GM21381 (cell line): ENCODE measurements at regions not wholly inside any gene's neighbourhood (a gene's known extent, or its start where the extent isn't known, plus 50 kb on each side); places are given as distances from the start of the nearest gene placed in this dataset.

Experiments used
- ATAC-seq: cut with Tn5 transposase; IDR thresholded peaks from one replicate; pipeline ENCODE4 v1.9.1; 2021; ENCODE audit warnings: mild to moderate bottlenecking, moderate library complexity; ENCODE audit not compliant: unreplicated experiment

DNA sequence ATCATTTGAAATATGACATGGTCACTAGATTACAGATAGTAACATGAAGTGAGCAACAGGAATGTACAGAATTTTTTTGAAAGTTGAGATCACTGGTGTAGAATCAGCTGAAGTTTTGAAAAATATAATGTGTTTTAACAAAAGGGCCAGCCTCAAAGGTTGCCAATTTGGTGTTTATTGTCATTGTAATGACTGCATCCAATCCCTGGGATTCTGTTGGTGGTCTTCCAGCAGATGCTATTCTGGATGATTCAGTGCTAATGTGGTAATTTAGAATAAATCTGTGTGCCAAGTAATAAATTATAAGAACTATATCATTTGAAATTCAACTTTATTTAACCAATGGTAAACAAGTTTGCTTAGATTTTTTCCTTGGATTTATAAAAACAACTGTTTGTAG is 436.4 kb upstream of the PKN2 start:
- ATAC-seq, result no peak

DNA sequence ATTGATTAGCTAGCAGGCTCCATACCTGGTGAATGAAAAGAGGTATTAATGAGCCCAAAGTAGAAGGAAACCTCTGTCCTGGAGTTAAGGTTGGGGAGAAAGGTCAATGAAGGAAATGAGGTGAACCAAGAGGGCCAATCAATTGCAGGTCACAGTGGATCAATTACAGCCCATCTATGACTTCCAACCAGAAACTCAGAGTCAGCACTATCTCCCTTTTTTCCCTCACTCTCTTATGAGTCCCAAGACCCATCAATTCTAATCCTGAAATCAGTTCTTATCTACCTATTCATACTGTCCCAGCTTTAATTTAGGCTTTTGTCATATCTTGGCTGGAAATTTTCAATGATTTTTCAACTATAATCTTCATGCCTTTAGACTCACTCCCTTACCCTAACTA is 433.2 kb upstream of the PKN2 start:
- no peak for ATAC-seq

DNA sequence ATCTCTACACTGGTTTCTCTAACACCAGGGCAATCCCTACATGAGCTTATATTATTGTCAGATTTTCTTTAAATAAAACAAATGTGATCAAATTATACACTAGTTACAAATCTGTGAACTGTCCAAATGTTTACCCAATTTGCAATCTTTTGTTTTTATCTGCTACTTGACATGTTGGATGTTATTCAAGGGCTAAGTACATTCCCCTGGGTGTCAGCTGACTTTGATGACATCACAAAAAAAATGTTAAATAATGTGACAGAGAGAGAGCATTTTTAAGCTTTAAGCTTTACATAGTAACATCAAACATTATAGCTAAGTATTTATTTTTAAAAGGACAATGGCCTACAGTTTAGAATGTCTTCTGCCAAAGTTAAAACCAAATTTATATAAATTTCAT is 431.3 kb upstream of the PKN2 start:
- ATAC-seq, result no peak

DNA sequence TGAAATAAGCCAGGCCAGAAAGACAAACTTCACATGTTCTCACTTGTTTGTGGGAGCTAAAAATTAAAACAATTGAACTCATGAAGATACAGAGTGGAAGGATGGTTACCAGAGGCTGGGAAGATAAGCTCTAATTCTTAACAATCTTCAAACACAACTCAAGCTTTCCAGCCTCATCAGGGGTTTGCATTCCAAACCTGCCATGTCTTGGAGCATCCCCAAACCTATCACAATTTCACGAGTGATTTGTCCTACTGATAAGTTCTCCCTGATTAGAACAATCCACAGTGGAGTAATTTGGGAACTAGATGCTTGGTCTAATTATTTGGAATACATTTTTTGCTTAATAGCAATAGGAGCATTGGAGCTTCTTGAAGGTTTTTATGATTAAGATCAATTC is 418.5 kb upstream of the PKN2 start:
- ATAC-seq, result no peak

DNA sequence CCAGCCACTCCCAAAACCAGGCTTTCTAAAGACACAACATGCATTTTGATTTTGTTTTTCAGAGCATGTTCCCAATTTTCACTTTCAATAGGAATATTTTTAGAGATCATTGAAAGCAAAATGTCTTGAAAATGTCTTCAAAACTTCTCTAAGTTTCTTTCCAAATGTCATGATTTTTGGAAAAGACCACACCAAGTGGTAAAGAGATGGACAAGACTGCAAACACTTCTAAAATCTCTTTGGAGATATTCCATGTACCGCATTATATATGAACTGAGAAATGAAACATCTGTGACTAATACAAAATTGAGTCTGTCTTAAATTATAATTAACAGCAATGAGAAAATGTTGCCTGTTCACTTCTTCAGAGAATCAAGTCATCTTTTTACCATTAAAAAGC is 418.0 kb upstream of the PKN2 start:
- no peak for ATAC-seq

DNA sequence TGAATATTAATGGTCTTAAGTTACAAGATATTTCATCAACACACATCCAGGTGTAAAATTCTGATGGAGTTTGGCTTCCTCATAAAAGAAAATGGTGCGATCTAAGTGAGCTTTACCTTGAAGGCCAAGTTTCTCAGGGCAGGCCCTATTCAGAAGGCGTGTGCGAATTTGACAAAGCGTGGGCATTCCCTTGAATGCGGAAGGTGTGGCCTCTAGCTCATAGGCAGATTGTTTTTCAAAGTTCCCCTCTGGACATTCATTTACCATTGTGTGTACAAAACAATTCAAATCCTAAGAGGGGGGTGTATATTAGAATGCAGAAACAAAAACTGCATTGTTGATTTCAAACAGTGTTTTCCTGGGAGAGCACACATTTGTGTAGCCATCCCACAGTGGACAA is 411.9 kb upstream of the PKN2 start:
- ATAC-seq, result no peak

DNA sequence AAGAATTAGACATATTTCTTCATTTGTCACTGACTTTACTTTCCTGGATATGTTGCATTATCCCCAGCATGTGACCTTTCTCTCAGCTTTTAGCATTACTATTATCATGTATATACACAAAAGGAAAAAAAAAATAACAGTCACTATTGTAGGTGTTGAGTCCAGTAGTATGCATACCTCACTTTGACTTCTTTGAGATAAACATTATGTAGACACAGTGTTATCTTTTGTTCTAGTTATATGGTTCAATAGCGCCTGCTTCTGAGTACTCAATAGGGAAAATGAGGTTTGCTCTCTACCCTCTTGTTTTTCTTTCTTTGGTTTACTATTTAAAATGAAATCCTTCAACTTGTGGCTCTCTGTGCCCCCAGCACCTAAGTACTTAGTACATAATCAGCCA is 409.6 kb upstream of the PKN2 start:
- no peak for ATAC-seq

DNA sequence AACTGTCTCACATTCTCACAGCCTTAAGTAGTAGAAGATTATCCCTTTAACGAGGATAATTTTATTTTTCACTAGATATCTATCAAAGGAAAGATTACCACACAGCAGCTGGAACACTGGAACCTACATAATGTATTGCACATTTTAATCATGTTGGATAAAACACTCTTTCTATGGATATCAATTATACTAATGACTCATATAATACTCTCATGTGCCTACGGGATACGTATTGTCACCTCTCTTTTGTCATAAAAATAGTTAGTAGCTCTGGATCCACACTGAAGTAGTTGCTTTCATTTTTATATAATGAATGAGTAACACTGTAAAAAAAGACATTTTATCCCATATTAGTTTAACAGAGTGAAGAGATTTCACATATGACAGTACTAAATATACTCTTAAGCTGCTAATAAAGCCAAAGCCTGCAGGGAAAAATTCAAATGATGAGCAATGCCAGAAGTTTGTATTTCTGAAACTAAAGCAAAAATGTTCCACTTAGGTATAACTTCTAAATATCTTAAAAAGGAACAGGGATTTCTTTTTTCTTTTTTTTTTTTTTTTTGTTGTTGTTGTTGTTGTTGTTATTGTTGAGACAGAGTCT is 408.7 kb upstream of the PKN2 start:
- no peak for ATAC-seq

DNA sequence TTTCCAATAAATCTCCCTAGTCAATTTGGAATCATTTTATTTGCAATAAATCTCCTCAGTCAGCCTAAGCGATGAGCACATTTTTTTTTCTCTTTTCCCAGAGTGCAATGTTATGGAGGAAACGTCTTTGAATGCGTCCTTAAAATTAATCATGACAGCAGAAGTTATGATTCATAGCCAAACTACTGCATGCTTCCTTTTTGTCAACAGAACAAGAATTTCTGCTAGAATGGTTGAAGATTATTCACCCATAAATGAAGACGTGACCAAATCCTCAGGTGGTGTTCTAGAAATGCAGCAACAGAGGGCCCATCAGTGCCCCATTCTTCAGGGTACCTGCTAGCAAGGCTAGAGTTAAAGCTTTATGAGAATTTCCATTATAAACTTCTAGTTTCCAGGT is 407.9 kb upstream of the PKN2 start:
- ATAC-seq, result no peak

DNA sequence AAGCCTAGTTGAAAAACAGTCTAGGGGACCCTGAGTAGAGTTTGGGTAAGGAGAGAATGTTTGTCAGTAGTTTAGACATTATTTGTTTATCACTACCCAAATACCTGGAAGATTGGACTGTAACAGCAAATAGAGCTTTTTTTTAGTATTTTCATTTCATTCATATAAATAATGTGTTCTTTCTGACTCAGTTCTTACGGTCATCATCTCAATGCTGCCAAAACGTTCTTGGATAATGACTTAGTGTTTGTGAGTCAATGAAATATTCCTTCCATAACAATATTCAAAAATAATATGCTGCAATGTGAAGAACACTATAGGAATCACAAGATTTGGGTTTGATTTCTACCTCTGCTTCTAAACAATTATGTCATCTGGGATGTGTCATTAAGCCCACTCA is 400.0 kb upstream of the PKN2 start:
- no peak for ATAC-seq

DNA sequence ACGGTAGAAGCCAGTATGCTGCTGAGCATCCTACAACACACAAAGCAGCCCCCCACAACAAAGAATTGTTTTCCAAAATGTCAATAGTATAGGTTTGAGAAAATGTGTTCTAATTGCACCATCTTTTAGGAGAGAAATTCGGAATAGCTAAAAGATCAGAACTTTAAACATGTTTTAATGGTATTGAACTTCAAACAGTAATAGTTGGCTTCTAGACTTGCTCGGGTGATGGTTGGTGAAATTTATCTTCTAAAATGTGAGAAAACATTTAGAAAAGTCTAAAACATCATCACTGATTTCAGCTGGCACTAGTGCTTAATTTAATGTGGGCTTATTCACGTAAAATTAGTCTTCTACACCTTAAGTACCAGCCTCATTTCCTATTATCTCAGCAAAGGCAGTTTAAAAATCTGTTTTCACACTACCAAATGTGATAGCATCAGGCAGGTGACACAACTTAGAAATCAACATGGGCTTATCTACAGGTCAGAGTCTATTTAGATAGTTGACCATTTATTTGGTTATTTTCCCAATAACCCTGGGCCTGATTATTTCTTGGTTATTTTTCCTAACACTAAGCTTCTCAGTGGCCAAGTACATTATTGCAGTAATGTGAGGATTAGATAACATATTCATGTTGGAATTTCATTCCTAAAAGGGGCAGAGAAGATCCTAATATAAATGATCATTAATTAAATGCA is 399.3 kb upstream of the PKN2 start:
- no peak for ATAC-seq

DNA sequence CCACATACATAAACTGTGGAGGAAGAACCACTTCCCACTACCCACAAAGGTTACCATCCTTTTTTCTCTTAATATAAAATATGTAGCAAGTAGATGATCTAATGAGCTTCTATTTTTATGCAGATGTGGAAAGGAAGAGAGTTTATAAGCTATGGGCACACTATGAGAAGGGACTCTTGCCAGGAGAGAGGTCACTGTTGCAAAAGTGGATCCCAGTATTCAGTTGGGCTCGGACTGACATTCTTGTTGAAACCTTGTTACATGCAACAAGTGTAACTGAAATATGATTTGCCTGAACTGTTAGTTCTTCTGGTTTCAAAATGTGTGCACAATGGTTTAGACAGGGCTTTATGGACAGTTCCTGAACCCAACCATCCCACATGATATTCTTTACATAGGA is 397.4 kb upstream of the PKN2 start:
- ATAC-seq, result no peak

DNA sequence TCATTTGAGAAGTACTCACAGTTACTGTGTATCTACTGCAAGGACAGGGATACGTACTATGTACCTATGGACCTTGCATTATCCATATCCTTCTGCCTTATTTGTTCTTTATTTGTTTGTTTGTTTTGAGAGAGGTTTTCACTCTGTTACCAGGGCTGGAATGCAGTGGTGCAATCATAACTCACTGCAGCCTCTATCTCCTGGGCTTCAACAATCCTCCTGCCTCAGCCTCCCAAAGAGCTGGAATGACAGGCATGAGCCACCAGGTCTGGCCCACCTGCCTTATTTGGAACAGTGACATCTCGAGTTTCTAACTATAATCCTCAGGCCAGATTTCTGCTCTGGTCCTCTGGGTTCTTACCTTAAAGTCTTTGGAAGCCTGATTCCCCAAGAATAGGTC is 395.5 kb upstream of the PKN2 start:
- no peak for ATAC-seq

DNA sequence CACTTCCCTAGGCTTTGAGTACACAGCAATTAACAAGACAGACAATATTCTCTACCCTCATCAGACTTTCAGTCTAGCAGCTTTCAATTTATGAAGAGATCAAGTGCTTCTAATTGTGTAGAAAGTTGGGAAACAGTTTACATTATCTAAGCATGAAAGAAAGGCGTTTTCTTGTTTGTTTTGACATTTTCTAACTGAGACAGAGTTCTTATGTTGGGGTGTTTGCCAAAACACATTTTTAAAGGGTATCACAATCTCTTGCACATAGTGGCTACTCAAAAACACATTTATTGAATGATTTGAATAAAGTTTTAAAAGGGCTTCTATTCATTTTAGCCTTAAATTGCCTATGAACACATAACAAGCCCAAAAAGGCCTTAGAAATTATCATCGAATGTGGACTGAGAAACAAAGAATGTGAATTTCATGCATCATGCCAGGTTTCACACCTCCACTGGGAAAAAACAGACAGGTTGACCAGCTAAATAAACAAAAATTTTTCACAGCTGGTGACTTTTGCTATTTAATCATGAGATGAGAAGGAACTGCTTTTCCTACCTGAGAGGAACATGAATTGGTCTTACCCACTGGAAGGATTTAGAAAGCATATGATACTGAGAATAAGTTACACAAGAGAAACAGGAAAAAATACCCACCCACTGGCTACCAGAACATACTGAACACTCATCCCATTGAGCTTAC is 394.5 kb upstream of the PKN2 start:
- no peak for ATAC-seq

DNA sequence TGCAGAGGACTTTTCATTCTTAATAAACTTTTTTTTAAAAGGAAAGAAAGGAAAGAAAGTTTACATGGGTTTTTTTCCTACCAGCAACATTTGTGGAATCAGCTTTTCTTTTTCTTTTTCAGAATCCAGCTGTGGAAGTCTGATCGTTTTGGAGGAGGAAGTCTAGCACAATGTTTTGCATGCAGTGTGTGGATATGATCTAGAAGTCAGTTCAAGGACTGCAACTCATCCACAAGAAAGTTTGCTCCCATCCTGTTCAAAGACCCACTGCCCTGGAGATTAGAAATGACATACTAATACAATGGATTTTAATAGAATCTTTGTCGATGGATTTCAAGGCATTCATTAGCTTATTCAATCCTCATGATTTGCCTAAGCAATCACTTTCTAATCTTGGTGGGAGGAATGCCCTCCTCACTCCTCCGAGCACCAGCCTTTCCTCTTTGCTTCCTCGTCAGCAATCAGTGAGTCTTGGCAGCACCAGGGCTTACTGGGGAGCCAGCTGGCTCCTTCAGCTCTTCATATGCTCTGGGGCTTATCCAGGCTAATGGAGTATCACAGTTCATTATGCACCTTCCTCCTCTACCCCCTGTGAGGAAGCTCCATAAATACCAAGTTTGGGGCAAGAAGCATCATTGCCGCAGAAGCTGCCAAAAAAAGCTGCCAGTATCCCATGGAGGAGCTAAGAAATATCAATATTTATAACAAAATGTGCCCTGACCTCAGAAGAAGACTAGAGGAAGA is 392.3 kb upstream of the PKN2 start:
- no peak for ATAC-seq

DNA sequence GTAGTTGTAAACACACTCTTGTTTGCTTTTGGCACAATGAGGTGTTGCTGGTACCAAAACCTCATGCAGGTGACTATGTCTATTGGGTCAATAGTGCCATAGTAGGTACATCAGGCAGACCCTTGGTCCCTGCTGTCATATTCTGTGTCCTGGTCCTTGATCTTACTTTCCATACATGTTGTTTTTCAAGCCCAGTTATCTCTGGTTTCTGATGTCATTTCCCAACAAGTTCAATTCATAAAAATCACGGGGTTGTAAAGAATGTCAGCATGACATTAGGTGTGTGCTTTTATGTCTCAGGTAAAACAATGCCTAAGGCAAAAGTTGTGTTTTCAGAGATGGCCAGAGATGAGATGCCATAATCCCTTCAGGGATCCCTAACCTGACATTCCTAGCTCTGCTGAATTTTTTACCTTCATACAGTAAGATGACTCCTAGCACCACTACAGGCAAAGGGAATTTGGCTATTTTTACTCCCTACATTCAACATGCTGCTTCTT is 390.3 kb upstream of the PKN2 start:
- no peak for ATAC-seq

DNA sequence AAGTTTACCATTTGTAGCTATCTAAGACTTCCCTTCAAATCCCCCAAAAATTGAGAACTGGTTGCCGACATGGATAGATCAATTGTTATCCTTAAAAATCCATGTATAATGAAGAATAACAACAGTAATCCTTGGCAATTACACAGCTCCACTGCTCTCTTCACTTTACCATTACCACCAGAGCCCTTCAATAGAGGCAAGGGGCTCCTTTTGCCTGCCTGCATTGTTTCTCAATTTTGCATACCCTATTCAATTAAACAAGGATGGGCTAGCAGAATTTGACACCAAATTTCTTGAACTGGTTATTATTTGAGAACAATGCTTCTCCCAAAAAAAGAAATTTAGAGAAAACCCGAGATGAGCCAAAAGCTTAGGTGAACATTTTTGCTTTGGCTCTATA is 387.8 kb upstream of the PKN2 start:
- no peak for ATAC-seq

DNA sequence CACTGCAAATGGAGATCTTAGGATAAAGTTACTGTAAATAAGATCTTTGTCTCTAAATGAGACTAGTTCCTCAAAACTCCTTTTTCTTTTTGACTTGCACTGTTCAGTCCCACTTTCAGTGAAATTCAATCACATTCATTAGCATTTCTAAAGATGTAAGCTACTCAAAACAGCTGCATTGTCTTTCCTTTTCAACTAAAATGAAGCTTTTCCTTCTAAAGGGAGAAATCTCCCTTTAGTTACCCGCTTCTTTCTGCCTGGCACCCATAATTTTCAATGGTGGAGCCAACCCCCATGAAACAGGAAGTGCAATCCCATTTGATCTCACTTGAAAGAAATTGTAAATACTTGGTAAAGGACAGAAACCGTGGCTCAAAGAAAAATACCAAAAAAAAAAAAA is 387.4 kb upstream of the PKN2 start:
- ATAC-seq, result no peak

DNA sequence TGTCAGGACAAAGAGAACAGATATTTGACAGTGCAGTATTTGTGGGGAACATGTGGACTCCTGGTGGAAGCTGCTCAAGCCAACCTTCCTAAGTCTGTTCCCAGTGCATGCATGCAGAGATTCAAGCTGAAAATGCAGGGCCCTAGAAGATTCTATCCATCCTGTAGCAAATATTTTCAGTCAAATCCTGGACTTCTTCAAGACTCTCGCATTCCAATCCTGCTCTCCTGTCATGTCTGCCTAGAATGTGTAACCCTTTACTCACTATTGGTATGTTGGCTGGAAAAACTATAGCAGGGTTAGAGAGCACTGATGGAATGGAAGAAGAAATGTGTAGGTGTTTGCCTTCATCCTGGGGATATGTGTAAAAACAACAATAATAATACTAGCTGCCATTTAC is 385.6 kb upstream of the PKN2 start:
- no peak for ATAC-seq

DNA sequence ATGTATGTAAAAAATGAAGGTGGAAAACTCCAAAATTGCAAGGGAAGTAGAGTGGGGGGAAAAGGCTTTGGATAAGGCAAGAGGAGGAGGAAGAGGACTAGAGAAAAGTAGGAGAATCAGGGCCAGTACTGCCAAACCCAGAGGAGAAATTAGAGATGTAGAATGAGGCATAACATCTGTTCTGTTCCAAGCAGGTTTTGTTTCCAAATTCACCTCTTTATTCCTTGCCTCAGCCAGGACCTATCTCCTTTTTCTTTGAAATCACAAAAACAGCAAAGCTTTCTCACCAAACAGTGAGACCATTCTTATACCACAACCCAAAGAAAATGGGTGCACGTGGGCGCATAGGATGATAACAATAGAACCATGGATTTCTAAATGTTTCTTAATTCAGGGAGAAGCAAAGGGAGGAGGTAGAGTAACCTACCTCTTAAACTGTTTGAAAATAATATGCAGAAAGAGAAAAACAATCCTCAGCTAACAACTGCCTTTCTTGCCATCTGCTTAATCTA is 383.3 kb upstream of the PKN2 start:
- no peak for ATAC-seq

DNA sequence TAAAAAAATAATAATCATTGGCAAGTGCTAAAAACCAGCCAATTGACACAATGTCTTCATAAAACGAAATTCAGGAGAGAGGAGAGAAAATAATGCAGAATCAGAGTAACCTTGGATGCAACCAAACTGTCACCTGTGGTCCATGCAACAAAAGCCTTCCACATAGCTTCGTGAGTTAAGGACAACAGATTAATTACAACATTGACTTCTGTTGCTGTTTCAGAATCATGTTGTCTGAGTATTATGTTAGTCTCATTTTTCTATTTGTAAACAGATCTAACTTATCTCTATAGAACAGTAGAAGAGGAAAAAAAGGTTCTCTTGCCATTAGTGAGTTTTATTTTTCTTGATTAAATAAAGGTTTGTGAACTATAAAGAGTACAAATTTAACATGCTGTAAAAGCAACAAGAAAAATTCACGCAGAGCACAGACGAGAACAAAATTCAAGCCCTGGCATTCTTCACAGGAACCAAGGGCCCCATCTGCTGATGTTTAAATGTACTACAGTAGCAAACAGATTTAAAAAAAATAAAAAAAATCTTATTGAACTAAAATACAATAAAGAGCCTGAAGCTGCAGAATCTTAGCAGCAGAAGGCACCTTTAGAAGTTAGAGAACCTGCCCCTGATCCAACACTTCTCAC is 381.1 kb upstream of the PKN2 start:
- ATAC-seq, result no peak
